Fibroblast of lung (primary cell): ENCODE measurements at regions not wholly inside any gene's neighbourhood (a gene's known extent, or its start where the extent isn't known, plus 50 kb on each side); places are given as distances from the start of the nearest gene placed in this dataset.
A peak's percentile ranks its signal among the peaks of the same experiment; 100 is the strongest.

ENCODE experiments used
- DNase-seq, 2 donors: peaks; one replicate each; pipeline versions ENCODE4 v3.0.0 to v3.0.0-alpha.2; 2010; ENCODE audit warnings: low read depth in 2 of 2
- H2AFZ ChIP-seq: 2 replicates; pipeline ENCODE4 v1.5.1; 2012; ENCODE audit warnings: low read length, control low read depth, inconsistent platforms
- H3K27ac ChIP-seq: 2 replicates; pipeline ENCODE4 v1.5.1; 2011; ENCODE audit warnings: low read length, control low read depth; ENCODE audit not compliant: insufficient read depth
- H3K27me3 ChIP-seq: 2 replicates; pipeline ENCODE4 v1.5.1; 2011; ENCODE audit warnings: mild to moderate bottlenecking, low read length; ENCODE audit not compliant: control insufficient read depth, insufficient read depth
- H3K36me3 ChIP-seq: 2 replicates; pipeline ENCODE4 v1.5.1; 2011; ENCODE audit warnings: low read length; ENCODE audit not compliant: control insufficient read depth, insufficient read depth
- H3K4me1 ChIP-seq: 2 replicates; pipeline ENCODE4 v1.5.1; 2011; ENCODE audit warnings: low read length; ENCODE audit not compliant: control insufficient read depth, insufficient read depth; ENCODE audit errors: extremely low read depth
- H3K4me2 ChIP-seq: 2 replicates; pipeline ENCODE4 v1.5.1; 2011; ENCODE audit warnings: low read length, control low read depth; ENCODE audit not compliant: insufficient read depth; ENCODE audit errors: extremely low read depth
- H3K4me3 ChIP-seq, 4 experiments: fragments of 200-600 bp in 1 of 4; sonication (generic) in 1 of 4; replicated peaks in 1 of 4; 2 replicates each; pipeline ENCODE4 v1.5.1; 2011 to 2016; ENCODE audit warnings: low read length in 4 of 4, low read depth in 3 of 4, mild to moderate bottlenecking in 3 of 4, control low read depth in 2 of 4, inconsistent platforms in 1 of 4, mixed read lengths in 1 of 4; ENCODE audit not compliant: insufficient read depth in 1 of 4; ENCODE audit errors: control extremely low read depth in 1 of 4
- H3K79me2 ChIP-seq: 2 replicates; pipeline ENCODE4 v1.5.1; 2012; ENCODE audit warnings: mild to moderate bottlenecking, low read length, inconsistent platforms; ENCODE audit not compliant: control insufficient read depth, insufficient read depth
- H3K9ac ChIP-seq: 2 replicates; pipeline ENCODE4 v1.5.1; 2011; ENCODE audit warnings: mild to moderate bottlenecking, low read length, control low read depth; ENCODE audit not compliant: insufficient read depth
- H3K9me3 ChIP-seq: 2 replicates; pipeline ENCODE4 v1.5.1; 2012; ENCODE audit warnings: low read depth, low read length; ENCODE audit not compliant: control insufficient read depth, insufficient read depth
- H4K20me1 ChIP-seq: 2 replicates; pipeline ENCODE4 v1.5.1; 2011; ENCODE audit warnings: low read length; ENCODE audit not compliant: control insufficient read depth, insufficient read depth; ENCODE audit errors: extremely low read depth
- CTCF ChIP-seq, 2 donors: IDR thresholded peaks in 1 of 2; conservative IDR thresholded peaks in 1 of 2; 1 replicate in 1 of 2; 2 replicates in 1 of 2; pipeline ENCODE4 v1.5.1; 2011 to 2012; ENCODE audit warnings: low read length in 2 of 2, control low read depth in 1 of 2, inconsistent platforms in 1 of 2, low read depth in 1 of 2, mild to moderate bottlenecking in 1 of 2
- EZH2 ChIP-seq: IDR thresholded peaks from 2 replicates; pipeline ENCODE4 v1.5.1; 2012; ENCODE audit warnings: low read length, control low read depth, mild to moderate bottlenecking; ENCODE audit errors: missing control alignments

GRCh38 chrX:3181846-3182245 lies 140.6 kb downstream of the ARSF start:
- no peaks in the 10 kb centered on the region for H4K20me1 ChIP-seq
- no peaks in the 10 kb centered on the region for H3K27me3 ChIP-seq
- DNase-seq, result peak in 1 of 2 donors; percentile 74
- no peak overlapping the region for H2AFZ ChIP-seq
- H3K4me3 ChIP-seq, result no peak overlapping the region
- no peaks in the 10 kb centered on the region for H3K9me3 ChIP-seq
- H3K79me2 ChIP-seq, result no peaks in the 10 kb centered on the region
- no peak for TF ChIP-seq CTCF (conservative IDR thresholded peaks at IDR 0.05 in 1 of 2, IDR thresholded peaks at IDR 0.05 in 1 of 2; ENCODE audit: low read depth in 1 of 2, low read length in 2 of 2)
- no peak for TF ChIP-seq EZH2
- H3K4me2 ChIP-seq, result no peak overlapping the region
- H3K4me1 ChIP-seq, result peaks cover 9% of the 10 kb centered on the region
- H3K27ac ChIP-seq, result no peak overlapping the region
- no peak overlapping the region for H3K9ac ChIP-seq
- no peaks in the 10 kb centered on the region for H3K36me3 ChIP-seq

GRCh38 chrX:3178329-3178728 lies 137.1 kb downstream of the ARSF start:
- TF ChIP-seq CTCF (conservative IDR thresholded peaks at IDR 0.05 in 1 of 2, IDR thresholded peaks at IDR 0.05 in 1 of 2; ENCODE audit: low read depth in 1 of 2, low read length in 2 of 2) (no peak), EZH2 (no peak)
- no peak for DNase-seq
- H3K4me2 ChIP-seq, result no peak overlapping the region
- H2AFZ ChIP-seq, result no peak overlapping the region
- no peak overlapping the region for H3K9ac ChIP-seq
- H4K20me1 ChIP-seq, result no peaks in the 10 kb centered on the region
- H3K4me1 ChIP-seq, result peaks cover 2% of the 10 kb centered on the region
- no peaks in the 10 kb centered on the region for H3K79me2 ChIP-seq
- H3K4me3 ChIP-seq, result no peak overlapping the region
- no peaks in the 10 kb centered on the region for H3K36me3 ChIP-seq
- H3K27me3 ChIP-seq, result no peaks in the 10 kb centered on the region
- no peak overlapping the region for H3K27ac ChIP-seq
- no peaks in the 10 kb centered on the region for H3K9me3 ChIP-seq

- no peak overlapping the region for H3K4me2 ChIP-seq
- H3K27ac ChIP-seq, result no peak overlapping the region
- no peaks in the 10 kb centered on the region for H3K27me3 ChIP-seq
These were observed 136.6 kb downstream of the ARSF start for GRCh38 chrX:3177851-3178250.

More at GRCh38 chrX:3177851-3178250, 136.6 kb downstream of the ARSF start:
- peaks cover 2% of the 10 kb centered on the region for H3K4me1 ChIP-seq
- H3K9me3 ChIP-seq, result no peaks in the 10 kb centered on the region
- H4K20me1 ChIP-seq, result no peaks in the 10 kb centered on the region
- peak in 1 of 2 donors; percentile 54 for DNase-seq
- no peaks in the 10 kb centered on the region for H3K36me3 ChIP-seq
- no peak overlapping the region for H3K9ac ChIP-seq
- no peak overlapping the region for H3K4me3 ChIP-seq
- no peak overlapping the region for H2AFZ ChIP-seq
- H3K79me2 ChIP-seq, result no peaks in the 10 kb centered on the region
- TF ChIP-seq CTCF (conservative IDR thresholded peaks at IDR 0.05 in 1 of 2, IDR thresholded peaks at IDR 0.05 in 1 of 2; ENCODE audit: low read depth in 1 of 2, low read length in 2 of 2) (no peak), EZH2 (no peak)
